Activated T-cell treated with anti-CD3 and anti-CD28 coated beads, Interleukin-2, amount 50 U/mL, for 24 hours (primary cell): ENCODE measurements at regions not wholly inside any gene's neighbourhood (a gene's known extent, or its start where the extent isn't known, plus 50 kb on each side); places are given as distances from the start of the nearest gene placed in this dataset.

Experiments used
- DNase-seq: peaks from one replicate; pipeline ENCODE4 v3.0.0-alpha.2; 2020
- H3K27ac Mint-ChIP-seq: 2 replicates; pipeline ENCODE4 v1.8.0; 2020; ENCODE audit warnings: mild to moderate bottlenecking, mixed read lengths
- H3K27me3 Mint-ChIP-seq: 2 replicates; pipeline ENCODE4 v1.8.0; 2020; ENCODE audit warnings: mixed read lengths
- H3K36me3 Mint-ChIP-seq: 2 replicates; pipeline ENCODE4 v1.8.0; 2020; ENCODE audit warnings: low read depth, mixed read lengths
- H3K4me1 Mint-ChIP-seq: 2 replicates; pipeline ENCODE4 v1.8.0; 2020; ENCODE audit warnings: low read depth, mixed read lengths
- H3K4me3 Mint-ChIP-seq: 2 replicates; pipeline ENCODE4 v1.8.0; 2020; ENCODE audit warnings: mild to moderate bottlenecking, moderate library complexity, mixed read lengths
- H3K9me3 Mint-ChIP-seq: 2 replicates; pipeline ENCODE4 v1.8.0; 2020; ENCODE audit warnings: mixed read lengths

GRCh38 chr5:3778000-3778550 lies 182.4 kb downstream of the IRX1 start:
- Mint-ChIP-seq H3K4me1 (no peaks in the 10 kb centered on the region), H3K4me3 (no peak overlapping the region), H3K27ac (no peak overlapping the region), H3K36me3 (no peaks in the 10 kb centered on the region), H3K27me3 (no peaks in the 10 kb centered on the region), H3K9me3 (no peaks in the 10 kb centered on the region)
- no peak for DNase-seq

- Mint-ChIP-seq H3K9me3 (peaks cover 2% of the 10 kb centered on the region), H3K4me3 (no peak overlapping the region), H3K4me1 (no peaks in the 10 kb centered on the region), H3K27me3 (no peaks in the 10 kb centered on the region), H3K27ac (no peak overlapping the region), H3K36me3 (no peaks in the 10 kb centered on the region)
- DNase-seq, result no peak
These were observed 183.3 kb downstream of the IRX1 start for GRCh38 chr5:3778945-3779344.

- Mint-ChIP-seq H3K27ac (no peak overlapping the region), H3K4me3 (no peak overlapping the region), H3K36me3 (no peaks in the 10 kb centered on the region), H3K9me3 (peaks cover 2% of the 10 kb centered on the region), H3K27me3 (no peaks in the 10 kb centered on the region), H3K4me1 (no peaks in the 10 kb centered on the region)
- DNase-seq, result no peak
These were observed 184.6 kb downstream of the IRX1 start for GRCh38 chr5:3780278-3780677.

GRCh38 chr5:3780907-3781306 lies 185.3 kb downstream of the IRX1 start:
- DNase-seq, result no peak
- Mint-ChIP-seq H3K27ac (no peak overlapping the region), H3K4me3 (no peak overlapping the region), H3K4me1 (no peaks in the 10 kb centered on the region), H3K36me3 (no peaks in the 10 kb centered on the region), H3K9me3 (peaks cover 2% of the 10 kb centered on the region), H3K27me3 (no peaks in the 10 kb centered on the region)

- Mint-ChIP-seq H3K27me3 (peaks cover 2% of the 10 kb centered on the region), H3K4me3 (no peak overlapping the region), H3K9me3 (peaks cover 2% of the 10 kb centered on the region), H3K27ac (no peak overlapping the region), H3K4me1 (no peaks in the 10 kb centered on the region), H3K36me3 (no peaks in the 10 kb centered on the region)
- no peak for DNase-seq
These were observed 189.2 kb downstream of the IRX1 start for GRCh38 chr5:3784854-3785253.

- H3K9me3 Mint-ChIP-seq, result peaks cover 2% of the 10 kb centered on the region
- no peaks in the 10 kb centered on the region for H3K4me1 Mint-ChIP-seq
- H3K36me3 Mint-ChIP-seq, result no peaks in the 10 kb centered on the region
- H3K27ac Mint-ChIP-seq, result no peak overlapping the region
- peaks cover 3% of the 10 kb centered on the region for H3K27me3 Mint-ChIP-seq
- DNase-seq, result no peak
- H3K4me3 Mint-ChIP-seq, result no peak overlapping the region
These were observed 190.5 kb downstream of the IRX1 start for GRCh38 chr5:3786165-3786564.

GRCh38 chr5:3786891-3787430 lies 191.3 kb downstream of the IRX1 start:
- no peak overlapping the region for H3K27ac Mint-ChIP-seq
- no peaks in the 10 kb centered on the region for H3K4me1 Mint-ChIP-seq
- H3K27me3 Mint-ChIP-seq, result peaks cover 3% of the 10 kb centered on the region
- H3K9me3 Mint-ChIP-seq, result peaks cover 2% of the 10 kb centered on the region
- DNase-seq, result no peak
- no peaks in the 10 kb centered on the region for H3K36me3 Mint-ChIP-seq
- no peak overlapping the region for H3K4me3 Mint-ChIP-seq

GRCh38 chr5:3787604-3788003 lies 192.0 kb downstream of the IRX1 start:
- peaks cover 2% of the 10 kb centered on the region for H3K9me3 Mint-ChIP-seq
- DNase-seq, result no peak
- no peaks in the 10 kb centered on the region for H3K4me1 Mint-ChIP-seq
- peaks cover 3% of the 10 kb centered on the region for H3K27me3 Mint-ChIP-seq
- H3K27ac Mint-ChIP-seq, result no peak overlapping the region
- no peak overlapping the region for H3K4me3 Mint-ChIP-seq
- no peaks in the 10 kb centered on the region for H3K36me3 Mint-ChIP-seq

- no peak overlapping the region for H3K27ac Mint-ChIP-seq
- peaks cover 2% of the 10 kb centered on the region for H3K9me3 Mint-ChIP-seq
- DNase-seq, result no peak
- H3K36me3 Mint-ChIP-seq, result no peaks in the 10 kb centered on the region
- H3K27me3 Mint-ChIP-seq, result peaks cover 3% of the 10 kb centered on the region
- no peak overlapping the region for H3K4me3 Mint-ChIP-seq
- H3K4me1 Mint-ChIP-seq, result no peaks in the 10 kb centered on the region
These were observed 194.0 kb downstream of the IRX1 start for GRCh38 chr5:3789519-3790193.

GRCh38 chr5:3793162-3793561 lies 197.5 kb downstream of the IRX1 start:
- peaks cover 2% of the 10 kb centered on the region for H3K9me3 Mint-ChIP-seq
- no peak overlapping the region for H3K27ac Mint-ChIP-seq
- H3K36me3 Mint-ChIP-seq, result no peaks in the 10 kb centered on the region
- peaks cover 3% of the 10 kb centered on the region for H3K27me3 Mint-ChIP-seq
- no peak overlapping the region for H3K4me3 Mint-ChIP-seq
- no peaks in the 10 kb centered on the region for H3K4me1 Mint-ChIP-seq
- DNase-seq, result no peak

GRCh38 chr5:3794611-3795010 lies 199.0 kb downstream of the IRX1 start:
- Mint-ChIP-seq H3K4me1 (no peaks in the 10 kb centered on the region), H3K4me3 (no peak overlapping the region), H3K9me3 (peaks cover 2% of the 10 kb centered on the region), H3K27ac (no peak overlapping the region), H3K27me3 (peaks cover 3% of the 10 kb centered on the region), H3K36me3 (no peaks in the 10 kb centered on the region)
- no peak for DNase-seq

- H3K4me3 Mint-ChIP-seq, result no peak overlapping the region
- DNase-seq, result no peak
- H3K27ac Mint-ChIP-seq, result no peak overlapping the region
- peaks cover 2% of the 10 kb centered on the region for H3K9me3 Mint-ChIP-seq
- no peaks in the 10 kb centered on the region for H3K36me3 Mint-ChIP-seq
- no peaks in the 10 kb centered on the region for H3K4me1 Mint-ChIP-seq
- H3K27me3 Mint-ChIP-seq, result no peaks in the 10 kb centered on the region
These were observed 201.1 kb downstream of the IRX1 start for GRCh38 chr5:3796736-3797135.

GRCh38 chr5:3801967-3802366 lies 206.3 kb downstream of the IRX1 start:
- Mint-ChIP-seq H3K4me3 (no peak overlapping the region), H3K9me3 (peaks cover 6% of the 10 kb centered on the region), H3K36me3 (no peaks in the 10 kb centered on the region), H3K27me3 (no peaks in the 10 kb centered on the region), H3K27ac (no peak overlapping the region), H3K4me1 (no peaks in the 10 kb centered on the region)
- no peak for DNase-seq

GRCh38 chr5:3809455-3809854 lies 213.8 kb downstream of the IRX1 start:
- Mint-ChIP-seq H3K27me3 (no peaks in the 10 kb centered on the region), H3K9me3 (peaks cover 18% of the 10 kb centered on the region)

GRCh38 chr5:3811116-3811515 lies 215.5 kb downstream of the IRX1 start:
- no peak overlapping the region for H3K4me3 Mint-ChIP-seq
- DNase-seq, result no peak
- peaks cover 18% of the 10 kb centered on the region for H3K9me3 Mint-ChIP-seq
- H3K36me3 Mint-ChIP-seq, result no peaks in the 10 kb centered on the region
- H3K27ac Mint-ChIP-seq, result no peak overlapping the region
- H3K4me1 Mint-ChIP-seq, result no peaks in the 10 kb centered on the region
- no peaks in the 10 kb centered on the region for H3K27me3 Mint-ChIP-seq

More at GRCh38 chr5:3809455-3809854, 213.8 kb downstream of the IRX1 start:
- DNase-seq, result no peak
- Mint-ChIP-seq H3K4me1 (no peaks in the 10 kb centered on the region), H3K27ac (no peak overlapping the region), H3K4me3 (no peak overlapping the region), H3K36me3 (no peaks in the 10 kb centered on the region)
